GM11168 (cell line): ENCODE measurements at regions not wholly inside any gene's neighbourhood (a gene's known extent, or its start where the extent isn't known, plus 50 kb on each side); places are given as distances from the start of the nearest gene placed in this dataset.

Experiments used
- in situ Hi-C: fragments of 300-500 bp; cut with MboI; formaldehyde crosslinking; loops from one replicate; pipeline ENCODE4 v1.12.0; 2022; ENCODE audit warnings: low sequenced_read_pairs; ENCODE audit not compliant: unreplicated experiment

GRCh38 chr15:70420086-70420947 is 322.6 kb upstream of the TLE3 start:
- in situ Hi-C loops = loop anchor here (5.0 kb wide), 1 partner anchor 42 kb away; no protein-coding TSS in a partner anchor

GRCh38 chr15:70418943-70419342 is 321.2 kb upstream of the TLE3 start:
- in situ Hi-C loops = no loop called here

- in situ Hi-C loops = no loop called here
Observed at GRCh38 chr15:70417535-70417934, 319.8 kb upstream of the TLE3 start.

- in situ Hi-C loops = no loop called here
Observed at GRCh38 chr15:70416829-70417228, 319.1 kb upstream of the TLE3 start.

GRCh38 chr15:70415398-70415797 is 317.7 kb upstream of the TLE3 start:
- in situ Hi-C loops = no loop called here

- in situ Hi-C loops = no loop called here
Observed at GRCh38 chr15:70414626-70415025, 316.9 kb upstream of the TLE3 start.

- in situ Hi-C loops = no loop called here
Observed at GRCh38 chr15:70412794-70413193, 315.1 kb upstream of the TLE3 start.

- in situ Hi-C loops = no loop called here
Observed at GRCh38 chr15:70411143-70411863, 313.6 kb upstream of the TLE3 start.

- in situ Hi-C loops = no loop called here
Observed at GRCh38 chr15:70410371-70410985, 312.8 kb upstream of the TLE3 start.

GRCh38 chr15:70409388-70409787 is 311.7 kb upstream of the TLE3 start:
- in situ Hi-C loops = no loop called here

GRCh38 chr15:70407955-70408354 is 310.2 kb upstream of the TLE3 start:
- in situ Hi-C loops = no loop called here

GRCh38 chr15:70407336-70407670 is 309.6 kb upstream of the TLE3 start:
- in situ Hi-C loops = no loop called here

GRCh38 chr15:70406617-70407335 is 309.1 kb upstream of the TLE3 start:
- in situ Hi-C loops = no loop called here

GRCh38 chr15:70401709-70402108 is 304.0 kb upstream of the TLE3 start:
- in situ Hi-C loops = no loop called here

GRCh38 chr15:70400766-70401541 is 303.2 kb upstream of the TLE3 start:
- in situ Hi-C loops = no loop called here

- in situ Hi-C loops = no loop called here
Observed at GRCh38 chr15:70399204-70399603, 301.5 kb upstream of the TLE3 start.

GRCh38 chr15:70398694-70399093 is 301.0 kb upstream of the TLE3 start:
- in situ Hi-C loops = no loop called here

GRCh38 chr15:70396807-70397206 is 299.1 kb upstream of the TLE3 start:
- in situ Hi-C loops = no loop called here

GRCh38 chr15:70395164-70395563 is 297.4 kb upstream of the TLE3 start:
- in situ Hi-C loops = no loop called here

- in situ Hi-C loops = no loop called here
Observed at GRCh38 chr15:70390723-70391122, 293.0 kb upstream of the TLE3 start.
